H1 (cell line): ENCODE measurements at regions not wholly inside any gene's neighbourhood (a gene's known extent, or its start where the extent isn't known, plus 50 kb on each side); places are given as distances from the start of the nearest gene placed in this dataset.

Experiments used
- CBX5 ChIP-seq: fragments of 300-800, 300-1000 bp; sonication (generic); IDR thresholded peaks from 2 replicates; pipeline ENCODE4 v1.7.1; 2016; ENCODE audit warnings: antibody characterized with exemption, low read length, low read depth
- EZH2 ChIP-seq: fragments of 200-600 bp; sonication (generic); IDR thresholded peaks from 2 replicates; pipeline ENCODE4 v1.7.1; 2012; ENCODE audit warnings: low read depth, mild to moderate bottlenecking, moderate library complexity, low read length, inconsistent platforms; ENCODE audit not compliant: severe bottlenecking
- SAP30 ChIP-seq: fragments of 300-600 bp; sonication (generic); IDR thresholded peaks from 2 replicates; pipeline ENCODE4 v1.7.1; 2012; ENCODE audit warnings: low read length, moderate library complexity, mild to moderate bottlenecking, inconsistent platforms; ENCODE audit not compliant: insufficient read depth, insufficient replicate concordance

- no peak for TF ChIP-seq EZH2
- no peak for TF ChIP-seq SAP30
- TF ChIP-seq CBX5: no peak
- TF ChIP-seq, all 59 proteins: peak for 0
Observed at GRCh38 chr10:10503772-10504171, 513.9 kb upstream of the CELF2 start (continued).
